NCI-H2227 treated with DMSO at 0.1 percent for 48 hours (cell line): ENCODE measurements at regions not wholly inside any gene's neighbourhood (a gene's known extent, or its start where the extent isn't known, plus 50 kb on each side); places are given as distances from the start of the nearest gene placed in this dataset.

ENCODE experiments used
- DNase-seq: peaks from one replicate; lab custom pipeline; 2025; lab: John Stamatoyannopoulos, UW

DNA sequence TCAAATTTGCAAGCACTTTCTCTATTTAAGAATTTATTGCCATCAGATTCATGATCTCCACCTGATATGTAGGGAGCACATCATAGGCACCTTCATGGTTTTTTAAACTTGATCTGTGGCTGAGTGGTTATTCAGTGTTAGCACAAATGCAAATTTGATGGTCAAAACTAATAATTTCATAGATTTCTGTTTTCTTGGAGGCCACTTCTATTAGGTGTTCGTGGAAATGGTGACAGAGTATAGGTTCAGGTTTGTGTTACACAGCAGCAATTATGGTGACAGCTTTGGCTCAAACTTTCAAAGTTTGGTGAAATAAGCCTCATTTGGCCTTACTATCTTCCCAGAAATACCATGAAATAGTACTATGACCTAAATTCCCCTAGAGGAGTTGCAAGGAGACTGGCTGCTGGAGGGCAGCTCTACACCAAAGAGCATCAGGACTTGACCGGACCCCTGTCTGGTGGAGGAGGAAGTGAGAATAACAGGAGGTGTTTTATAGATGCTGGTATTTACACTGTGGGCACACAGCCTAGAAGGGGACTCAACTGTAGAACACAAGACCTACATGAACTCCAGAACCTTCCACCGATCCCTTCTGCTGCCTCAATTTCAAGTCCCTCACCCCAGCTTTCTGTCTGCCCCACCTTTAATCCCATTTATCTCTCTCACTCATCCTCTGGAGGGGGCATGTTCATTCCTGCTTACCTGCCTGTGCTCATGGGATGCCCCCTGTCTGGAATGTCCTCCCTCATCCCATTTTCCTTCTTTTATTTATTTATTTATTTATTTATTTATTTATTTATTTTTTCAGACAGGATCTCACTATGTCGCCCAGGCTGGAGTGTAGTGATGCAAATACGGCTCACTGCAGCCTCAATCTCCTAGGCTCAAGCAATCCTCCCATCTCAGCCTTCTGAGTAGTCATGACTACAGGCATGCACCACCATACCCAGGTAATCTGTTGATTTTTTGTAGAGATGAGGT lies 132.9 kb upstream of the SIX2 start:
- DNase-seq: no peak

DNA sequence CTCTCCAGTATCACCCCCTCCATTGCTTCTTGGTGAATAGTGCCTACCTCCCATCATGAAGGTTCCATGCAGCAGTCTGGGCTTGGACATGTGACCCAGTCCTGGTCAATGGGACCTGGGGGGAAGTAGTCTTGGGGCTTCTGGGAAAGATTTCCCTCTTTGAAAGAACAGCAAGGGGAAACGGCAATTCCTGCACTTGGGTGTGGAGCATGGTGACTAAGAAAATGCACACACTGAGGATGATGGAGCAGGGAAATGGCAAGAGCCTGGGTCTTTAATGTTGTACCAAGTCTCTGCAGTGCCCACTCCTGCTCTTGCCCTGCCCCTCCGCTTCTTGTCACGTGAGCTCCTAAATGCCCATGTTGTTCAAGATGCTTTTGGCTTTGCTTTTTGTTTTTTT lies 131.4 kb upstream of the SIX2 start:
- no peak for DNase-seq

DNA sequence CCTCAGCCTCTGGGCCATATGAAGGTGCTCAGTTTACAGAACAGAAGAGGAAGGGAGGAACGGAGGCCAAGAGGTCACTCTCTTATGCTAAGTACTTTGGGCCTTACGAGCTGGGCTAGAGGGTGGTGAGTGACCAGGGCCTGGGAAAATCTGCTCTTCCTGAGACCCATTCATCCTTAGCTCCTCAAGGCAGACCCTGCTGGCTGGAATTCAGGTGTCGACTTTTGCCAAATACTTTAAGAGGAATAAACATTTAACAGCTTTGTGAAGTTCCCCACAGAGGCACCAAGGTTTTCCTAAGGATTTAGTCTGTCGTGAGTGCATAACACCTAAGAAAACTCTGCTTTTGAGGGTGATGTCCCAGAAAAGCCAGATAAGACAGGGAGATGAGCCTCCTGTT lies 129.7 kb upstream of the SIX2 start:
- no peak for DNase-seq

DNA sequence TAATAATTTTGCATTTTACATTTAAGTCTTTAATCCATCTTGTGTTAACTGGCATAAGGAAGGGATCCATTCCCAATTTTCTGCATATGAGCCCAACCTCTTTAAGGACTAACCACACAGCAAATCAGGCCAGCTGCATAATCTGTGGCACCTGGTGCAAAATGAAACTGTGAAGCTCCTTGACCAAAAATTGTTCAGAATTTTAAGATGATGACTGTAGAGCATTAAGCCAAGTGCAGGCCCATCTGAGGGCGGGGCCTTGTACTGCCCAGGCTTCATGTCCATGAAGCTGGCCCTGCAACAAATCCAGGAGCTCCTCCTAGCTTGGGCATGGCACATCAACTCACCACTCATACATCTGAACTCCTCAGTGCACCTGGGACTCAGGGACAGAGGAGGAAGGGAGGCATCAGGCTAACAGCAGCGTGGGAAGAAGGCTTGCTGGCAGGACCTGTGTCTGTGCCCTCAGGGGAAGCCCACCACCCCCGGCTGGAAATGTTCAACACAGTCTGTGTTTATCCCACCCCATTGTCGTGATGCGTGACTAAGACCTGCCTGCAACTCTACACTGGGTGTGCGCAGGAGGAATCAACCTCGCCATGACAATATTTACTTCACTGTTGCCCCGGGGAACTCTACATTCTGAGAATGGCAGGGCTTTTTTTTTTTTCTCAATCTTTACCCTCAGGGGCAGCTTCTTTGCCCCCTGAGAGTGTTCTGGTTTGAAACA lies 128.9 kb upstream of the SIX2 start:
- no peak for DNase-seq

DNA sequence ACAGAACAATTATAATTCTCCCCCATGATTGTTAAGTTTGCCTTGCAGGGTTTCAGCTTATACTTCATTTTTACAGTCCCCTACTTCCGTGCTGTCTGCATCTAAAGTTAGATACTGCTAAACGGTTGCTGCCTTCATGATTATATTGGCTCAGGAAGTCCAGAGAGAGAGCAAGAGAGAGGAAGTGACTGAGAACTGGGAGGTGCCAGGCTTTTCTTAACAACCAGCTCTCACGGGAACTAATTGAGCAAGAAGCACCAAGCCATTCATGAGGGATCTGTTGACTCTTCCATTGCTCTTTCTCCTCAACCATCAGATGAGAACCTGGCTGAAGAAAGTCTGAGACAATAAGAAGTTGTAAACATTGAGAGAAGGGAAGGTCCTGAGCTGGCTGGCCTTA lies 125.5 kb upstream of the SIX2 start:
- no peak for DNase-seq

DNA sequence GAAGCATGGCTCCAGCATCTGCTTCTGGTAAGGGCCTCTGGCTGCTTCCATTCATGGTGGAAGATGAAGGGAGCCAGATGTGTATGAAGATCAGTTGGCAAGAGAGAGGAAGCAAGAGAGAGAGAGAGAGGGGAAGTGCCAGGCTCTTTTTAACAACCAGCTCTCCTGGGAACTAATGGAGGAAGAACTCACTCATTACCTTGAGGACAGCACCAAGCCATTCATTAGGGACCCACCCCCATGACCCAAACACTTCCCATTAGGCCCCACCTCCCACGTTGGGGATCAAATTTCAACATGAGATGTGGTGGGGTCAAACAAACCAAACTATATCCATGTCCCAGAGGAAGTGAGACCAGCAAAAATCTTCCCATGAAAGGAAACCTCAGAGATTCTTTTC lies 124.8 kb upstream of the SIX2 start:
- no peak for DNase-seq

DNA sequence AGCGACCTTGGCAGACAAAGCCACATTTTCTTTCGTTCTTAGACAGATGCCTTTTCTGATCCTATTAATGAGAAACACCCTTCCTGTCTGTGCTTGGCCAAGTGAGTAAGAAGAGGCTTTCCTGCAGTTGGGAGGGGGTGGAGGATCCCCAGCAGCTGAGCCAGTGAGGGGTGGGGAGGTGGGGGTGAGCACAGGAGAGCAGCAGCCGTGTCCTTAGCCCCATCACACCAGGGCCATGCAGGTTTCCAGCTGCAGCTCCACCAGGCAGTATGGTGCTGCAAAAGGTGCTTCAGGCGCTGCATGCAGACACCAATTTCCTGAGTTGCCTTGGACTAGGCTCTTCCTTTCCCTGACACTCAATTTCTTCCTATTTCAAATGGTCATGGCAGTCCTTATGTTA lies 123.3 kb upstream of the SIX2 start:
- no peak for DNase-seq

DNA sequence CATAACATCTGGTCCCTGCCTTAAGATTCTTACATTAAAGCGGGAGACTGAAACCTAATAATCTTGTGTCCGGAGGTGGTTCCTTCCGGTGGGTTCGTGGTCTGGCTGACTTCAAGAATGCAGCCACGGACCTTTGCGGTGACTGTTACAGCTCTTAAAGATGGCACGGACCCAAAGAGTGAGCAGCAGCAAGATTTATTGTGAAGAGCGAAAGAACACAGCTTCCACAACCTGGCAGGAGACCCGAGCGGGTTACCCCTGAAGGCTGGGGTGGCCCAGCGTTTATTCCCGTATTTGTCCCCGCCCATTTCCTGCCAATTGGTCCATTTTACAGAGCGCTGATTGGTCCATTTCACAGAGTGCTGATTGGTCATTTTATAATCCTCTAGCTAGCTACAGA lies 122.3 kb upstream of the SIX2 start:
- DNase-seq: no peak

DNA sequence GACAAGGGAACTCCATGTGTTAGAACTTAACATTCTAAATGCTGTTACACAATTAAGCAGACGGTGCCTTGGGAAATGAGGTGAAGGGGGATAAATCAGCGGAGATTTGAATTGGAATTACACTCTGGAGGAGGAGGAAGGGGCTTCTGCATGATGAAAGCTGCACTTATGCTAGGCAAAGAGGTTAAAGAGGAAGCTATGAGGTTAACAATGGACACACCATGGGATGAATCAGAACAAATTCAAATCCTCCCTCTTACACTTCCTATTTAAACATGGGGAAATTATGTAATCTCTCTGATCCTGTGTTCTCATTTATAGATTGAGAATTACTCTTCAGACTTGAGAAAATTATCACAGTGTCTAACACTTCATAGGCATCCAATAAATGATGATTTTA lies 121.5 kb upstream of the SIX2 start:
- no peak for DNase-seq

DNA sequence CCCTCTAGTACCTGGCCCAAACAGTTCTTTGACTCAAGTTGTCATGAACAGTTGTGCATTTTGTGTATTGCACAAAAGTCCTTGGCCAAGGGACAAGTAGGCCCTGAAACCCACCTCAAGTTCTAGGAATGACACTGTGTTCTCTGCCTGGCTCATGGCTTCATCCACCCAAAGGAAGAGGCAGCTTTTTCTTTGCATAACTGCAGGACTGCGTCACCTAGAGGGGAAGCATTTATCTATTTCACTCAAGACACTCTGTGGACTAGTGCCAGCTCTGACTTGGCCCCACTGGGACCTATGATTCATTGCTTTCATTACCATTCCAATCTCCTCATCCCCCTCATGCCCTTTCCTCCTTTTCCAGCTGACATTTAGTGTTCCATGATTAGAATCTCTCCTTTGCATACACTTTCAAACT lies 119.3 kb upstream of the SIX2 start:
- no peak for DNase-seq

DNA sequence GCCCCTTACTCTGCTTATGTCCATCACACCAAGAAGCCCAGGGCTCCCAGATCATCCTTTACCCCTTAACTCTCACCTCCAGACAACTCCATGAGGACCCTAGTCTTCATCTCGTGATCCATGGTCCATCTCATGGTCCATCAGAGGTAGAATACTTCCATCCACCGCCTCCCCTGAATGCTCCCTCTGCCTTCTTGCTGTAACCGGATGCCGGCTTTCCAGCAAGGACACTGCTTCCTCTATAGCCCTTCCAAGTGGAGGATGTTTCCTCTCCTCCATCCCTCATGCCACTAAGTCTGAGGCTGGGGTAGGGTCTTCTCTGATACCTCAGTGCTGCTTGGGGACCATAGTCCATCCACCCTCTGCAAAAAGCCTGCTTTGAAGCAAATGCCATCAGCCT lies 118.6 kb upstream of the SIX2 start:
- no peak for DNase-seq

DNA sequence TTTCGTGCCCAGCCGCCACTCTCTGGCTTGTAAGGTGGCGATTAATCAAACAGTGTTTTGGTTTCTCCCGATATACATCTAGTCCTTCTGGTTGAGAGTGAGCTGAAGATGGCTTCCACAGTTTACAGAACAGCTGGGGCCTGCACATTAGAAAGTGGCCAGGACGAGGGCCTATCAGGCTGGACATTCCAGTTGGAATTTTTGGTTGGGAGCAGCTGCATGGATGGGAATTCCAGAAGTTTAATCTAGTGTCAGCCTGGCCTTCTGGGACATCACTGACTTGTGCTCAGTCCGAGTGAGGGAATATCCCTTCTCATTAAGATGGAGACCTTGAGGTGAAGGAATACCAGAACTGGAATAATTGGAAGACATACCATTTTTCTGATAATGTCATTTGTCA lies 118.1 kb upstream of the SIX2 start:
- DNase-seq: no peak

DNA sequence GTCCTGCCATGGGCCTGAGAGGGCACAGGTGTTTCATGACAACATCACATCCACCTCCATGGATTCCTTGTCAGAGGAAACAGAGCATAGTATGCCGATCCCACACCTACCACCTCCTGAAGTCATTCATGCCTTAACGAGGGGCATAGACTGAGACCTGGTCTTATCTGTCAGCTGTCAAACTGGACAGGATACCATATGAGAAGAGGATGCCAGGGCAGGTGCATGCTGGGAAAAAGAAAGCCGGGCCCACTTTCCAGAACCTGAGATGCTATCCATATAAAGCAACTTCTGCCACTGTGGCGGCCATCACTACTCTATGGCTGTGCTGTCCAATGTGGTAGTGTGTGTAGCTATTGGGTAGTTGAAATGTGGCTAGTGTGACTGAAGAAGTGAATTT lies 116.0 kb upstream of the SIX2 start:
- DNase-seq: no peak

DNA sequence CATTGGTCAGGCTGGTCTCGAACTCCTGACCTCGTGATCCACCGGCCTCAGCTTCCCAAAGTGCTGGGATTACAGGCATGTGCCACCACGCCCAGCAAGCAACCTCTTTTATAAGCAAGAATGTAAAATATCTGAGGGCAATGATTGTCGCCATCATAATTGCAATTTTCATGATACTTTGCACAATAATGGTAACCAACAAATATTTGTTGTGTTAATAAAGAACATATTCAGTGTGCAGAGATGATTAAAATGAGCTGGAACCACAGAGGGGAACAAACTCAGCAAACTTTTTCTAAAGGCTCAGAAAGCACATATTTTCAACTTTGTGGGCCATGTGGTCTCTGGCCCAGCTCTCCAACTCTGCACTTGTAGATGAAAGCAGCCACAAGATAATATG lies 115.2 kb upstream of the SIX2 start:
- no peak for DNase-seq

DNA sequence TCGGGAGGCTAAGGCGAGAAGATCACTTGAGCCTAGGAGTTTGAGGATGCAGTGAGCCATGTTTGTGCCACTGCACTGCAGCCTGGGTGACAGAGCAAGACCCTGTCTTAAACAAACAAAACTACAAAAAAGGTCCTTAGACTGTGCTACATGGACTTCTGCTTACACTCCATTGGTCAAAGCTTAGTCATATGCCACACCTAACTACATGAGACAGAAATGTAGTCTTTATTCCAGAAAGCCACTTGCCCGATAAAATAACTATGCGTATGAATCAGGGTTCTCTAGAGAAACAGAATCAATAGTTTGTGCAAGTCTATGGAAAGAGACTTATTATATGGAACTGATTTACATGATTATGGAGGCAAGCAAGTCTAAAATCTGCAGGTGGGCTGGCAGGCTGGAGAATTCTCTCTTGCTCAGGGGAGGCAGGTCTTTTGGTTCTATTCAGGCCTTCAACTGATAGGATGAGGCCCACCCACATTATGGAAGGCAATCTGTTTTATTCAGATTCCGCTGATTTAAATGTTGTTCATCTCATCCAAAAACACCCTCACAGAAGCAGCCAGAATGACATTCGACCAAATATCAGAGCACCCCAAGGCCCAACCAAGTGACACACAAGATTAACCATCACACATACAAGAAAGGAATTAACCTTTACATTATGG lies 114.4 kb upstream of the SIX2 start:
- DNase-seq: no peak

DNA sequence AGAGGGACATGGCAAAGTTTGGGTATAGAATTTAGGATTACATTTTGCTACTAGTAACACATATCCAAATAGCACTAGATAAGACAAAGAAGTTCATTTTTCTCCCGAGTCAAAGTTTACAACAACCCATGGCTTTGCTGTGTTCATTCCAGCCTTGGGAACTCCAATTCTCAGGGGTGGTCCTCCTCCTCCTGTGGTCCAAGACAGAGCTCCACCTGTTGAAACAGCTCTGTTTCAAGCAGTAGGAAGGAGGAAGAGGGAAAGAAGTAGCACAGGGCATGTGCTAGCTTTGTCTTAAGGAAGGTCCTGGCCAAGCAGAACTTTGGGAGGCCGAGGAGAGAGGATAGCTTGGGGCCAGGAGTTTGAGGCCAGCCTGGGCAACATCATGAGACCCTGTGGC lies 113.8 kb upstream of the SIX2 start:
- no peak for DNase-seq

DNA sequence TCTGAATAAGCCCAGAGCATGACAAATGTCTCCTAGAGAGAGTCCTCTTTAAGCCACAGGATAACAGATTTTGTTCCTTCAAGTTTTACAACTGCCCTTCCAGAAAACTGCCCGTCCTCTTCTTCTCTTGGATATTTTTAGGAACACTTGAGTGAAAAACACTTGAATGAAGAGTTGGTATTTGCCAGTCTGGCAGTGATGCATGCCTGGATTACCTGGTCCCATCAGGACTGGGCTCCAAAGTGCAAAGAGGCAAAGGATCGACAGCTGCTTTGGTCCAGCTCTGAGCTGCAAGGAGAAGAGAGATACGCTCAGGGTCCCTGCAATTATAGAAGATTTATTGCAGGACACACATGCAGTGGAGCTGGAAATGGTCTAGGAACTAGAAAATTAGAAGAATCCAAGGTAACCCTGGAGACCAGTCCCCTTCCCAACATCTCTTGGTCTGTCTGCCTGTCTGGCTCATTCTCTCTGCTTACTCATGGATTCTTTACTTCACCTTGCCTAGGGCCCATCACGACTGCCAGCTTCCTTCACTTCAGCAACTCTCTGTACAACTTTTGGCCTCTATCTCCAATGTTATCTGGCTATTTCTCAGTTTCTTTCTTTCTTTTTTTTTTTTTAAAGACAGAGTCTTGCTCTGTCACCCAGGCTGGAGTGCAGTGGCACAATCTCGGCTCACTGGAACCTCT lies 112.1 kb upstream of the SIX2 start:
- peak; percentile 17 for DNase-seq

DNA sequence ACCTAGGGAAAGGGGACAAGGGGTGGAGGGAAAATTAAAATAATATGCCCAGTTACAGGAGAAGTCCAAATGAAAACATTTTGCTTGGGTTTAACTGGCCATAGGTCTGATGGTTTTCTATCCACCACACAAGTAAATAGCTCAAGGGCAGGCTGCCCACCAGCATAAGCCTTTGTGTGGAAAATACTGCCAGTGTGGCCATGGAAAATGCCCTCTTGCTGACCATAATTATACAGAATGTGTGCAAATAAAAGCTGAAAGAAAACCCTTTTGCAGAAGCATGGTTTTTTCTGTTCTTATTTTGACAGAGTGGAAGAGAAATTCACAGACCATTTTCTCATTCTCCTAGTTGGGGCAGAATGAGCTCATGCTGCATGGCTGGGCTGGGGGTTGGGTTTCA lies 111.3 kb upstream of the SIX2 start:
- peak; percentile 20 for DNase-seq

DNA sequence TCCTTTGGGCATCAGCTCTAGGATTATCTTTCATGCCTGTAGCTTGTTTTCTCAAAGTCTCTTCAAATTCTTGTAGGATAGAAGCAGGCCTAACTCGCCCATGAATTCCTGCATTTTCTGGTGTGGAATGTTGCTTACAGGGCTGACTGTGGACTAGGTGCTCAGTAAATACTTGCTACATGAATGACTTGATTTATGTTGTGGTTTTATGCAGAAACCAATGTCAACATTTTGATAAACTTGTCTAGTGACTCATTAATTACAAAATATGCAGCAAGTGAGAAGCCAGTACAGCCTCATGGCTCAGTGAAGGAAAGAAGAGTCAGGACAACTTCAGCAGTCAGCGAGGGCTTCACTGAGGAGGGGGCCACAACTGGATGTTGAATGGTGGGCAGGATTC lies 110.6 kb upstream of the SIX2 start:
- no peak for DNase-seq

DNA sequence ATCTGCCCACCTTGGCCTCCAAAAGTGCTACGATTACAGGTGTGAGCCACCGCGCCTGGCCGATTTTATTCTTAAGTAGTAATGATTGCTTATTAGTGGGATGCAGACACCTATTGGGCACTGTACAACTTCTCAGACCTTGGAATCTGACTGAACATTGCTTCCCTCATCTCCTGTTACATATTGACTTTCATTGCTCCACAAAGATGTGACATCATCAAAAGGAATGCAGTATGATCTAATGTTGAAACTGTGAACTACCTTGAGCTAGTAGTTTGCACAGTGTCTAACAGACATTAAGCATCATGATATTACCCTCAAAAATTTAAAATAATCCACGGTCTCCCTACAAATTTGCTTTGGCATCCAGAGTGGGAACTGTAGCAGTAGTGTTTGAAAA lies 109.8 kb upstream of the SIX2 start:
- no peak for DNase-seq

DNA sequence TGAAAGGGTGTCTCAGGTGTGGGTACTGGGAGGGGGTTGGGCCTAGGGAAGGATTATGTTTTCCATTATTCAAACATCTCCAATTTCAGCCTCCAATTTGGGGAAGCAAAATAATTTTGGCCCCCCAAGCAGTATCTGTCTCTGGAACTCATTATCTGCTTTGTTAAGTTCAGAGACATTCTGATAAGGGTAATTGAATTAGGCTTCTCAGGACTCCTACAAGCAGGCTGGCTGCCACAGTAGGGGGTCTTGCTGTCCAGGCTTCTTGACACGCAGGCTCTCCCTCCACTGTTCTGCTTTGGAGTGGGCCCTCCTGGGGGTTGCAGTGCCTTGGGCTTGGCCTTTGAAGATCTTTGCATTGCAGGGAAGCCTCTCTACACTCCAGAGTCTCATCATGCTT lies 108.1 kb upstream of the SIX2 start:
- no peak for DNase-seq

DNA sequence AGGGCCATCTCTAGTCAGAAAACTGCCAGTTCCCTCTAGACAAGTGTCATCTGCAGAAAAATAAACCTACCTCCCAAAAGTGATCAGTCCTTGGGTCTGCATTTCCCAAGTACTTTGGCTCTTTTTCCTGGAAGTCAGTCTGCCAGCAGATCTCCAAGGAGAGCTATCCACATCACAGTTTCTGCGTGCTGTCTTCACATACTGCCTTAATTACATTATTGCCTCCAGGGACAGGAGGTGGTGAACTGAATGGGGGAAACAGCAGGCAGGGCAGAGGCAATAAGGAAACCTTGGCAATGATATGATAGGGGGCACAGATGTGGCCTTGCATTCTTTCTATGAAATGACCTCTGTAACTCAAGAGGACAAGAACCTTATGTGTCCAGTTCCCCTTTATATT lies 105.9 kb upstream of the SIX2 start:
- no peak for DNase-seq
